ENCODE measurements at regions not wholly inside any gene's neighbourhood (a gene's known extent, or its start where the extent isn't known, plus 50 kb on each side); places are given as distances from the start of the nearest gene placed in this dataset.

- ChIA-PET CTCF (no interaction called here), POLR2A (no interaction called here)
- intact Hi-C loops (cut with micrococcal nuclease; ENCODE audit: unreplicated experiment) (no loop called here), in situ Hi-C loops (cut with HindIII; ENCODE audit: low pct_unique_long_range_greater_than_20kb, low sequenced_read_pairs) (no loop called here)
- Histone ChIP-seq H3K27ac (ENCODE audit: low read length) (no peak overlapping the region), H3K27me3 (ENCODE audit: control insufficient read depth, insufficient read depth, low read length) (peaks cover 7% of the 10 kb centered on the region), H3K36me3 (ENCODE audit: control insufficient read depth, insufficient read depth, low read length) (no peaks in the 10 kb centered on the region), H3K9me3 (ENCODE audit: control insufficient read depth, insufficient read depth, low read depth, low read length) (no peaks in the 10 kb centered on the region), H3K4me1 (ENCODE audit: control insufficient read depth, insufficient read depth, low read length) (no peaks in the 10 kb centered on the region), H3K4me3 (ENCODE audit: low read depth in 2 of 2, low read length in 2 of 2) (no peak overlapping the region)
- TF ChIP-seq CTCF (IDR thresholded peaks at IDR 0.05), result no peak
- no peak for TF ChIP-seq REST (IDR thresholded peaks at IDR 0.05; ENCODE audit: insufficient read depth in 1 of 2, low read depth in 2 of 2, low read length in 1 of 2)
- TF ChIP-seq SIN3A (IDR thresholded peaks at IDR 0.05; ENCODE audit: borderline replicate concordance, insufficient read depth, low read depth, low read length), result no peak
- no peak for TF ChIP-seq POLR2AphosphoS5 (IDR thresholded peaks at IDR 0.05; ENCODE audit: low read depth, low read length)
- TF ChIP-seq TCF7L2 (IDR thresholded peaks at IDR 0.05; ENCODE audit: low read depth, low read length), result no peak
- no peak for DNase-seq (ENCODE audit: low read depth, low spot score)
- no TSS peak for BruUV-seq (replicated peaks)
- ATAC-seq, result no peak
Observed at GRCh38 chr20:5413394-5413793, 96.6 kb upstream of the PROKR2 start.

- TF ChIP-seq REST (IDR thresholded peaks at IDR 0.05; ENCODE audit: insufficient read depth in 1 of 2, low read depth in 2 of 2, low read length in 1 of 2) (no peak), CTCF (IDR thresholded peaks at IDR 0.05) (no peak), POLR2AphosphoS5 (IDR thresholded peaks at IDR 0.05; ENCODE audit: low read depth, low read length) (no peak), SIN3A (IDR thresholded peaks at IDR 0.05; ENCODE audit: borderline replicate concordance, insufficient read depth, low read depth, low read length) (no peak), TCF7L2 (IDR thresholded peaks at IDR 0.05; ENCODE audit: low read depth, low read length) (no peak)
- no peaks in the 10 kb centered on the region for H3K36me3 ChIP-seq (ENCODE audit: control insufficient read depth, insufficient read depth, low read length)
- DNase-seq (ENCODE audit: low read depth, low spot score) (no peak), ATAC-seq (no peak)
- in situ Hi-C loops (cut with HindIII; ENCODE audit: low pct_unique_long_range_greater_than_20kb, low sequenced_read_pairs) (no loop called here), intact Hi-C loops (cut with micrococcal nuclease; ENCODE audit: unreplicated experiment) (no loop called here)
- H3K4me3 ChIP-seq (ENCODE audit: low read depth in 2 of 2, low read length in 2 of 2), result no peak overlapping the region
- CTCF ChIA-PET, result no interaction called here
- H3K27me3 ChIP-seq (ENCODE audit: control insufficient read depth, insufficient read depth, low read length), result peaks cover 7% of the 10 kb centered on the region
- no peak overlapping the region for H3K27ac ChIP-seq (ENCODE audit: low read length)
- no TSS peak for BruUV-seq (replicated peaks)
- POLR2A ChIA-PET, result no interaction called here
- H3K9me3 ChIP-seq (ENCODE audit: control insufficient read depth, insufficient read depth, low read depth, low read length), result no peaks in the 10 kb centered on the region
- H3K4me1 ChIP-seq (ENCODE audit: control insufficient read depth, insufficient read depth, low read length), result no peaks in the 10 kb centered on the region
Observed at GRCh38 chr20:5410470-5410869, 93.7 kb upstream of the PROKR2 start.
